ENCODE measurements at regions not wholly inside any gene's neighbourhood (a gene's known extent, or its start where the extent isn't known, plus 50 kb on each side); places are given as distances from the start of the nearest gene placed in this dataset.

DNA sequence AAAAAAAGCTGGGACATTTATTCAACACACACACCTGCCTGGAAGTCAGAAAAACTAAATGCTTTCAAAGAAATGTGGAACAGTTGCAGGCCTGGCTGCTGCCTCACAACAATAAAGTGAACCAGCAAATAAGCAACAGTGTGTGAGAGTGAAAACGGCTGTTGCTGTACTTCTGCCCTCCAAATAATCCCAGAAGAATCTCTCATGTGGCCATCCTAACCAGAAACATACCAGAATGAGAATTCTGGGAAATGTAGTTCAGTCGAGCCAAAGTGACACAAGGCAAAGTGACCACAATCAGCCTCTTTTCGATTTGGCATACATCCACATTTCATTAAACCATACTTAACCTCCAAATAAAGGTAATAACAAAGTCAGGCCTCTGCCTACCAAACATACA, 204.5 kb downstream of the SLC7A11 start:
- DNase-seq, result no peak
- CTCF ChIA-PET, result no interaction called here
- no peaks in the 10 kb centered on the region for H3K36me3 Mint-ChIP-seq
- no peaks in the 10 kb centered on the region for H3K27me3 Mint-ChIP-seq
- POLR2A ChIA-PET, result no interaction called here
- H3K4me3 Mint-ChIP-seq, result no peak overlapping the region
- no peak overlapping the region for H3K27ac Mint-ChIP-seq
- H3K9me3 Mint-ChIP-seq, result no peaks in the 10 kb centered on the region
- H3K4me1 Mint-ChIP-seq (ENCODE audit: low read depth), result no peaks in the 10 kb centered on the region
- intact Hi-C loops (cut with micrococcal nuclease), result loop anchor here (5.0 to 10.0 kb wide), 2 partner anchors 213 to 835 kb away; no protein-coding TSS in a partner anchor

DNA sequence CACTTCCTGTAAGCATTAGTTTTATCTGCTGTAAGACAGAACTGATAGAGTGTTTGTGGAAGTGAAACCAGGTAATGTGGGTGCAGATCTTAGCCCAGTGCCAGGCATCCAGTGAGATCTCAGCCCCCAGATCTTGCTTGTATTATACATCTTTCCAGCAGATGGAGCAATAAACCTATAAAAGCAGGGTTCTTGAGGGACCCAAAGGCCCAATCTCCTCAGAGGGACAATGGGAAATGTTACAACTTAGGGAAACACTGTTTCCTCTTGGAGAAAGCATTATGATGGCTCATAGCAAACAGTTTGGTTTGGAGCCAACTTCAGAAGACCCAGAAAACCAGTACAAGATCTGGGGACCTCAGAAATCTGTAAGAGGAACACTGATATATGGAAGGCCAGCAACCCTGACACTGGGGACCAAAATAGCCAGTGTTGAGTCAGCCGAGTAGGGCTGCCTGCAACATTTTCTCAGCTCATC, 206.3 kb downstream of the SLC7A11 start:
- Mint-ChIP-seq H3K27me3 (no peaks in the 10 kb centered on the region), H3K36me3 (no peaks in the 10 kb centered on the region), H3K4me1 (ENCODE audit: low read depth) (no peaks in the 10 kb centered on the region), H3K27ac (no peak overlapping the region), H3K9me3 (no peaks in the 10 kb centered on the region), H3K4me3 (no peak overlapping the region)
- intact Hi-C loops (cut with micrococcal nuclease), result loop anchor here (1.0 to 10.0 kb wide), 3 partner anchors 211 to 836 kb away; no protein-coding TSS in a partner anchor
- ChIA-PET POLR2A (no interaction called here), CTCF (interaction anchor here (2.2 kb wide), 1 partner anchor 645 kb away, joined by 8 read pairs; no protein-coding TSS in a partner anchor)
- DNase-seq, result no peak

DNA sequence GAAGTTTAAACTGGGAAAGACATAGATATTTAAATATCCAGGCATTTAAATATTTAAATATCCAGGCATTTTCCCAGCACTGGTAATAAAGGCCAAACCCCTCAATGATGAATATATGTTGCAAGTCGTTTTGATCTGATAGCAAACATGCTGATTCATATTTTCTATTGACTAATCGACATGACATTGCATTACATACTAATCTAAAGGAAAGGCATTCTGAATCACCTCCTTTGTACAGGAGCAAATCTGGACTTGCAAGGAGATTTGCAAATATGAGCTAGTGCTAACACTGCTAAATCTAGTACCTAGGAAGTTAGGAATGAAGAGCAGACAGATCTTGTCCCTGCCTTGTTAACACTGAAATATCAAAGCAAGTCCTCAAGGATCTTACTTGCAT, 207.3 kb downstream of the SLC7A11 start:
- Mint-ChIP-seq H3K9me3 (no peaks in the 10 kb centered on the region), H3K27me3 (no peaks in the 10 kb centered on the region), H3K4me1 (ENCODE audit: low read depth) (no peaks in the 10 kb centered on the region), H3K36me3 (no peaks in the 10 kb centered on the region), H3K27ac (no peak overlapping the region), H3K4me3 (no peak overlapping the region)
- no peak for DNase-seq
- intact Hi-C loops (cut with micrococcal nuclease), result loop anchor here (1.0 to 10.0 kb wide), 3 partner anchors 210 to 837 kb away; no protein-coding TSS in a partner anchor
- POLR2A ChIA-PET, result interaction anchor here (0.6 kb wide), 1 partner anchor 40 kb away, joined by 3 read pairs; no protein-coding TSS in a partner anchor
- CTCF ChIA-PET, result interaction anchor here (2.2 kb wide), 1 partner anchor 646 kb away, joined by 8 read pairs; no protein-coding TSS in a partner anchor

GRCh38 chr4:138032222-138032621, 209.9 kb downstream of the SLC7A11 start:
- H3K4me1 Mint-ChIP-seq (ENCODE audit: low read depth), result no peaks in the 10 kb centered on the region
- H3K36me3 Mint-ChIP-seq, result no peaks in the 10 kb centered on the region
- DNase-seq, result no peak
- CTCF ChIA-PET, result interaction anchor here (0.9 kb wide), 1 partner anchor 648 kb away, joined by 3 read pairs; no protein-coding TSS in a partner anchor
- H3K9me3 Mint-ChIP-seq, result no peaks in the 10 kb centered on the region
- H3K27me3 Mint-ChIP-seq, result no peaks in the 10 kb centered on the region
- no peak overlapping the region for H3K4me3 Mint-ChIP-seq
- intact Hi-C loops (cut with micrococcal nuclease), result loop anchor here (10.0 kb wide), 1 partner anchor 207 kb away; no protein-coding TSS in a partner anchor
- no peak overlapping the region for H3K27ac Mint-ChIP-seq
- POLR2A ChIA-PET, result no interaction called here

- POLR2A ChIA-PET, result no interaction called here
- intact Hi-C loops (cut with micrococcal nuclease), result loop anchor here (10.0 kb wide), 1 partner anchor 206 kb away; no protein-coding TSS in a partner anchor
- H3K4me3 Mint-ChIP-seq, result no peak overlapping the region
Observed at GRCh38 chr4:138030375-138030774, 211.8 kb downstream of the SLC7A11 start.

DNA sequence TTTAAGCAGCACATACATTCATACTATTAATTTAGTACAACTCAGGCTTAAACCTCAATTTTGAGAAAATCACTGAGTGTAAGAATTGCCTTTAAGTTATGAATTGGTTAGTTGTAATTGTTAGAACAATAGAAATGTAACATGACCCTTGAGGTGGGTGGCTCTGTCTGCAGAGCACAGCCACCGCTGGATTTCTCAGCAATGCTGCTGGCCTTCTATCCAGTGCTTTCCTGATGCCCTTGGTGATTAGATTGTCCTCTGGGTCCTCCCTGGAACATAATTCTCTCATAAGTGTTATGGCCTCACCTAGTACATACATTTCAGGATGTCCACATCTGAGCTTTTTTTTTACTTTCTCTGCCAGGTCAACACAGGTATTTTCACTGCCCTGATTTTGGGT, 213.2 kb downstream of the SLC7A11 start:
- DNase-seq, result no peak
- CTCF ChIA-PET, result no interaction called here
- Mint-ChIP-seq H3K4me1 (ENCODE audit: low read depth) (no peaks in the 10 kb centered on the region), H3K27me3 (no peaks in the 10 kb centered on the region), H3K27ac (no peak overlapping the region), H3K36me3 (no peaks in the 10 kb centered on the region), H3K9me3 (no peaks in the 10 kb centered on the region), H3K4me3 (no peak overlapping the region)
- POLR2A ChIA-PET, result no interaction called here
- intact Hi-C loops (cut with micrococcal nuclease), result no loop called here

More at GRCh38 chr4:138030375-138030774, 211.8 kb downstream of the SLC7A11 start:
- Mint-ChIP-seq H3K27me3 (no peaks in the 10 kb centered on the region), H3K36me3 (no peaks in the 10 kb centered on the region), H3K9me3 (no peaks in the 10 kb centered on the region), H3K4me1 (ENCODE audit: low read depth) (no peaks in the 10 kb centered on the region), H3K27ac (no peak overlapping the region)
- DNase-seq, result no peak
- CTCF ChIA-PET, result no interaction called here

DNA sequence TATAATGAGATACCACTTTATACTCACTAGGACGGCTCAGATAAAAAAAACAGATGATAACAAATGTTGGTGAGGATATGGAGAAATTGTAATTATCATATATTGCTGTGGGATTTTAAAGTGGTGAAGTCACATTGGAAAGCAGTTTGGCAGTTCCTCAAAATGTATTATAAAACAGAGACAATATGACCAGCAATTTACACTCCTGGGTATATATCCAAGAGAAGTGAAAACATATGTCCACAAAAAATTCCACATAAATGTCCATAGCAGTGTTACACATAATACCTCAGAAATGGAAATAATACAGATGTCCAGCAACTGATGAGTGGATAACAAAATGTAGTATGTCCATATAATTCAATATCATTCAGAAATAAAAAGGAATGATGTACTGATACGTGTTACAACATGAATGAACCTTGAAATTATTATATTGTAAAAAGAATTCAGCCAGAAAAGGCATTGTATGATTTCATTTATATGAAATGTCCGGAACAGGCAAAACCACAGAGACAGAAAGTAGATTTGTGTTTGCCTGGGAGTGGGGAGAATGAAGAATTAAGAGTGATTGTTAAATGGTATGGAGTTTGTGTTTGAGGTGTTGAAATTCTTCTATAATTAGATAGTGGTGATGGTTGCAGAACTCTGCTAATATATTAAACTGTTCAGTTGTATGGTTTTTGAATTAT, 220.9 kb downstream of the SLC7A11 start:
- Mint-ChIP-seq H3K36me3 (no peaks in the 10 kb centered on the region), H3K4me1 (ENCODE audit: low read depth) (no peaks in the 10 kb centered on the region), H3K27ac (no peak overlapping the region), H3K27me3 (no peaks in the 10 kb centered on the region), H3K9me3 (no peaks in the 10 kb centered on the region), H3K4me3 (no peak overlapping the region)
- no peak for DNase-seq
- CTCF ChIA-PET, result no interaction called here
- POLR2A ChIA-PET, result no interaction called here
- intact Hi-C loops (cut with micrococcal nuclease), result no loop called here

DNA sequence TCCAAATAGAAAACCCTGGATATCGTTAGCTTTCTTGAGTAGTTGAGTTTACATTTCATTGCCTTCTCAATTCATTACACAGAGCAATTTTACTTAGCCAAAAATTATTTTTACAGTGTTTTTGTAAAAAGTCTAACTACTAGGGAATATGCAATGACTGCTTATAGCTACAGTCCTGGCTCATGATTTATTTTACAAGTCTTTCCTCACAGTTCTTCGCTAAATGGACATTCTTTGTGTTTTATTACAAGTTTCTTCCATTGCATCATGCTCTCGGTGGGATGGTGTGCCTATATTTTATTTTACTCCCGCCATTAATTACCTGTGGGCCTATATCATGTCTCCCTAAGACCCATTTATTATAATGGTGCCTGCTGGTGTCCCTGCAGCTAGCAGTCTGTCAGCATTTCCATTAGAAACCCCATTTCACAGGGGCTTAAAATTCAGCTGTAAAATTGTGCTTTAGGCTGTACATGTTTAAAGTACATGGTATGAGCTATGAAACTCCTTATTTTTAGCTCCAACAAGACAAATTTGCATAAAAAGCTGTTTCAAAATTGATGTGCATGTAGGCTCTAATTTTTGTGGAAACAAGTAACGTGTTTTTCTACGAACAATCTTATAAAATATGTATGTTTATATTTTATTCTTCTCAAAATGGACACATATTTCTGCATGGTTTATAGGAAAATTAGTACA, 227.4 kb downstream of the SLC7A11 start:
- Mint-ChIP-seq H3K9me3 (peaks cover 2% of the 10 kb centered on the region), H3K4me3 (no peak overlapping the region), H3K27ac (no peak overlapping the region), H3K4me1 (ENCODE audit: low read depth) (no peaks in the 10 kb centered on the region), H3K36me3 (no peaks in the 10 kb centered on the region), H3K27me3 (no peaks in the 10 kb centered on the region)
- DNase-seq, result no peak
- ChIA-PET CTCF (interaction anchor here (0.7 kb wide), 1 partner anchor 166 kb away, joined by 3 read pairs; no protein-coding TSS in a partner anchor), POLR2A (no interaction called here)
- intact Hi-C loops (cut with micrococcal nuclease), result no loop called here

- H3K36me3 Mint-ChIP-seq, result no peaks in the 10 kb centered on the region
- ChIA-PET POLR2A (no interaction called here), CTCF (interaction anchor here (1.5 kb wide), 1 partner anchor 78 kb away, joined by 3 read pairs; no protein-coding TSS in a partner anchor)
- intact Hi-C loops (cut with micrococcal nuclease), result no loop called here
- DNase-seq, result no peak
- no peaks in the 10 kb centered on the region for H3K27me3 Mint-ChIP-seq
- H3K4me3 Mint-ChIP-seq, result no peak overlapping the region
- H3K27ac Mint-ChIP-seq, result no peak overlapping the region
- no peaks in the 10 kb centered on the region for H3K4me1 Mint-ChIP-seq (ENCODE audit: low read depth)
- H3K9me3 Mint-ChIP-seq, result peaks cover 4% of the 10 kb centered on the region
Observed at GRCh38 chr4:138013625-138014024, 228.5 kb downstream of the SLC7A11 start.

DNA sequence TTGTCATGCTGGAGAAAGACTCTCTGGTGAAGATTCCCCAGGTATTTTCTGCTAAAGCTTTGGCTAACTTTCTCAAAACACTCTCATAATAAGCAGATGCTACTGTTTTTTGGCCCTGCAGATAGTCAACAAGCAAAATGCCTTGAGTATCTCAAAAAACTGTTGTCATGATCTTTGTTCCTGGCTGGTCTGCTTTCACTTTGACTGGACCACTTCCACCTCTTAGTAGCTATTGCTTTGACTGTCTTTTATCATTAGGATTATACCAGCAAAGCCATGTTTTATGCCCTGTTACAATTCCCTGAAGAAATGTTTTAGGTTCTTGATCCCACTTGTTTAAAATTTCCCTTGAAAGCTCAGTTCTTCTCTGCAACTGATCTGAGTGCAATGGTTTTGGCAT, 231.5 kb downstream of the SLC7A11 start:
- ChIA-PET POLR2A (no interaction called here), CTCF (no interaction called here)
- Mint-ChIP-seq H3K4me1 (ENCODE audit: low read depth) (no peaks in the 10 kb centered on the region), H3K36me3 (no peaks in the 10 kb centered on the region), H3K27ac (no peak overlapping the region), H3K4me3 (no peak overlapping the region), H3K9me3 (peaks cover 4% of the 10 kb centered on the region), H3K27me3 (no peaks in the 10 kb centered on the region)
- intact Hi-C loops (cut with micrococcal nuclease), result no loop called here
- no peak for DNase-seq

GRCh38 chr4:138007572-138007971, 234.6 kb downstream of the SLC7A11 start:
- H3K4me1 Mint-ChIP-seq (ENCODE audit: low read depth), result no peaks in the 10 kb centered on the region
- ChIA-PET CTCF (no interaction called here), POLR2A (no interaction called here)
- DNase-seq, result no peak
- H3K36me3 Mint-ChIP-seq, result no peaks in the 10 kb centered on the region
- peaks cover 7% of the 10 kb centered on the region for H3K9me3 Mint-ChIP-seq
- no peak overlapping the region for H3K4me3 Mint-ChIP-seq
- no peak overlapping the region for H3K27ac Mint-ChIP-seq
- intact Hi-C loops (cut with micrococcal nuclease), result no loop called here
- H3K27me3 Mint-ChIP-seq, result no peaks in the 10 kb centered on the region

GRCh38 chr4:138005486-138005885, 236.7 kb downstream of the SLC7A11 start:
- Mint-ChIP-seq H3K27ac (no peak overlapping the region), H3K36me3 (no peaks in the 10 kb centered on the region), H3K9me3 (peaks cover 7% of the 10 kb centered on the region), H3K27me3 (no peaks in the 10 kb centered on the region), H3K4me3 (no peak overlapping the region), H3K4me1 (ENCODE audit: low read depth) (no peaks in the 10 kb centered on the region)
- intact Hi-C loops (cut with micrococcal nuclease), result no loop called here
- no peak for DNase-seq
- CTCF ChIA-PET, result no interaction called here
- POLR2A ChIA-PET, result no interaction called here

Data from activated CD4-positive, alpha-beta memory T cell treated with anti-CD3 and anti-CD28 coated beads for 36 hours (primary cell).